Panc1 (cell line): ENCODE measurements at regions not wholly inside any gene's neighbourhood (a gene's known extent, or its start where the extent isn't known, plus 50 kb on each side); places are given as distances from the start of the nearest gene placed in this dataset.

Experiments
- ATAC-seq: fragments of 200-7000 bp; cut with Tn5 transposase; 2 replicates; pipeline ENCODE4 v1.9.1; 2020; ENCODE audit warnings: mild to moderate bottlenecking, moderate library complexity
- BruUV-seq: library from RNA; stranded (reverse); fragments of 400-500 nt; replicated peaks from 2 replicates; lab custom pipeline; 2021; lab: Mats Ljungman, UMichigan
- CTCF ChIA-PET: fragments of 300-600 bp; sonication (Branson Sonifier 250); formaldehyde crosslinking; loops from one replicate; lab custom pipeline; 2022; ENCODE audit warnings: antibody characterized with exemption; lab: Charles Lee
- POLR2A ChIA-PET: fragments of 300-600 bp; sonication (Branson Sonifier 250); formaldehyde crosslinking; loops from one replicate; lab custom pipeline; 2022; ENCODE audit warnings: antibody characterized with exemption; lab: Charles Lee
- DNase-seq: peaks from one replicate; pipeline ENCODE4 v3.0.0-alpha.2; 2010; ENCODE audit warnings: low read depth, low spot score
- H3K27ac ChIP-seq: 2 replicates; pipeline ENCODE4 v1.5.1; 2011; ENCODE audit warnings: mild to moderate bottlenecking, low read length, inconsistent platforms
- H3K27me3 ChIP-seq: fragments of 200-500 bp; sonication (Bioruptor generic); 2 replicates; pipeline ENCODE4 v1.6.0; 2014; ENCODE audit warnings: low read length, inconsistent platforms; ENCODE audit not compliant: control insufficient read depth, insufficient read depth
- H3K36me3 ChIP-seq: fragments of 200-500 bp; sonication (Bioruptor generic); 2 replicates; pipeline ENCODE4 v1.5.1; 2014; ENCODE audit warnings: inconsistent platforms, mild to moderate bottlenecking, low read length, moderate library complexity; ENCODE audit not compliant: control insufficient read depth, insufficient read depth
- H3K4me1 ChIP-seq: 2 replicates; pipeline ENCODE4 v1.5.1; 2011; ENCODE audit warnings: inconsistent platforms, mild to moderate bottlenecking, low read length, moderate library complexity; ENCODE audit not compliant: control insufficient read depth, insufficient read depth
- H3K4me3 ChIP-seq, 2 experiments: 2 replicates each; pipeline ENCODE4 v1.5.1; 2011 to 2012; ENCODE audit warnings: low read depth in 2 of 2, low read length in 2 of 2, mild to moderate bottlenecking in 2 of 2, inconsistent platforms in 1 of 2, moderate library complexity in 1 of 2
- H3K9me3 ChIP-seq: fragments of 200-500 bp; sonication (Bioruptor generic); 2 replicates; pipeline ENCODE4 v1.5.1; 2014; ENCODE audit warnings: low read depth, mild to moderate bottlenecking, inconsistent platforms, low read length, moderate library complexity; ENCODE audit not compliant: control insufficient read depth, insufficient read depth
- CTCF ChIP-seq: fragments of 450-650 bp; IDR thresholded peaks from 2 replicates; pipeline ENCODE4 v1.5.1; 2017; ENCODE audit warnings: mild to moderate bottlenecking
- POLR2AphosphoS5 ChIP-seq: IDR thresholded peaks from 2 replicates; pipeline ENCODE4 v1.6.1; 2012; ENCODE audit warnings: mild to moderate bottlenecking, low read depth, low read length, moderate library complexity
- REST ChIP-seq, 2 experiments: IDR thresholded peaks; 2 replicates each; pipeline ENCODE4 v1.6.1; 2011 to 2012; ENCODE audit warnings: low read depth in 2 of 2, control low read depth in 1 of 2, low read length in 1 of 2, mild to moderate bottlenecking in 1 of 2, moderate library complexity in 1 of 2; ENCODE audit not compliant: insufficient read depth in 1 of 2
- SIN3A ChIP-seq: IDR thresholded peaks from 2 replicates; pipeline ENCODE4 v1.6.1; 2012; ENCODE audit warnings: low read depth, mild to moderate bottlenecking, low read length, moderate library complexity, borderline replicate concordance; ENCODE audit not compliant: insufficient read depth
- TCF7L2 ChIP-seq: IDR thresholded peaks from 2 replicates; pipeline ENCODE4 v1.6.1; 2011; ENCODE audit warnings: mild to moderate bottlenecking, low read depth, low read length, inconsistent platforms
- in situ Hi-C: cut with HindIII; loops from 2 replicates; pipeline ENCODE4 v1.10.0; 2016; ENCODE audit warnings: low sequenced_read_pairs, low pct_unique_long_range_greater_than_20kb
- intact Hi-C: fragments of 100-400 bp; cut with micrococcal nuclease; formaldehyde crosslinking; loops from one replicate; pipeline ENCODE4 v1.10.0; 2022; ENCODE audit not compliant: unreplicated experiment

- DNase-seq, result no peak
- ChIA-PET CTCF (no interaction called here), POLR2A (no interaction called here)
- in situ Hi-C loops, result no loop called here
- no peak overlapping the region for H3K4me3 ChIP-seq
- no peaks in the 10 kb centered on the region for H3K9me3 ChIP-seq
- BruUV-seq, result no TSS peak
- no peak overlapping the region for H3K27ac ChIP-seq
- TF ChIP-seq POLR2AphosphoS5, result no peak
- no peak for TF ChIP-seq CTCF
- no peak for TF ChIP-seq REST (IDR thresholded peaks at IDR 0.05; ENCODE audit: insufficient read depth in 1 of 2, low read depth in 2 of 2, low read length in 1 of 2)
- no peak for TF ChIP-seq TCF7L2
- TF ChIP-seq SIN3A, result no peak
- intact Hi-C loops, result no loop called here
- no peaks in the 10 kb centered on the region for H3K27me3 ChIP-seq
- no peak for ATAC-seq
- H3K36me3 ChIP-seq, result no peaks in the 10 kb centered on the region
- H3K4me1 ChIP-seq, result no peaks in the 10 kb centered on the region
Measured at GRCh38 chr3:77902675-77903074, 862.8 kb downstream of the ROBO2 start.

- H3K27me3 ChIP-seq, result no peaks in the 10 kb centered on the region
- intact Hi-C loops, result no loop called here
- H3K4me1 ChIP-seq, result no peaks in the 10 kb centered on the region
- ChIA-PET POLR2A (no interaction called here), CTCF (no interaction called here)
- no peak overlapping the region for H3K27ac ChIP-seq
- no TSS peak for BruUV-seq
- DNase-seq, result no peak
- in situ Hi-C loops, result no loop called here
- no peaks in the 10 kb centered on the region for H3K36me3 ChIP-seq
- no peak overlapping the region for H3K4me3 ChIP-seq
- ATAC-seq, result no peak
- TF ChIP-seq TCF7L2, result no peak
- no peaks in the 10 kb centered on the region for H3K9me3 ChIP-seq
Measured at GRCh38 chr3:77906102-77906709, 866.3 kb downstream of the ROBO2 start.

GRCh38 chr3:77913524-77914174, 873.8 kb downstream of the ROBO2 start:
- ATAC-seq, result no peak
- in situ Hi-C loops, result no loop called here
- no peaks in the 10 kb centered on the region for H3K27me3 ChIP-seq
- H3K4me3 ChIP-seq, result no peak overlapping the region
- H3K36me3 ChIP-seq, result no peaks in the 10 kb centered on the region
- no peak overlapping the region for H3K27ac ChIP-seq
- intact Hi-C loops, result no loop called here
- no peaks in the 10 kb centered on the region for H3K9me3 ChIP-seq
- no peak for TF ChIP-seq CTCF
- TF ChIP-seq TCF7L2, result no peak
- TF ChIP-seq SIN3A, result no peak
- TF ChIP-seq POLR2AphosphoS5, result no peak
- TF ChIP-seq REST (IDR thresholded peaks at IDR 0.05; ENCODE audit: insufficient read depth in 1 of 2, low read depth in 2 of 2, low read length in 1 of 2), result no peak
- BruUV-seq, result no TSS peak
- CTCF ChIA-PET, result no interaction called here
- DNase-seq, result no peak
- POLR2A ChIA-PET, result no interaction called here
- no peaks in the 10 kb centered on the region for H3K4me1 ChIP-seq
